ENCODE measurements at regions not wholly inside any gene's neighbourhood (a gene's known extent, or its start where the extent isn't known, plus 50 kb on each side); places are given as distances from the start of the nearest gene placed in this dataset.

- in situ Hi-C loops (cut with HindIII; ENCODE audit: low sequenced_read_pairs), result no loop called here
- DNase-seq (ENCODE audit: low read depth), result no peak
- H3K4me3 ChIP-seq (ENCODE audit: low read depth, low read length), result no peak overlapping the region
- TF ChIP-seq CTCF (IDR thresholded peaks at IDR 0.05; ENCODE audit: low read depth, low read length, missing control alignments), result no peak
Measured at GRCh38 chr4:181046809-181047208, 1196.4 kb upstream of the TENM3 start.

GRCh38 chr4:181051931-181052330 lies 1191.3 kb upstream of the TENM3 start:
- no peak for DNase-seq (ENCODE audit: low read depth)
- no peak overlapping the region for H3K4me3 ChIP-seq (ENCODE audit: low read depth, low read length)
- TF ChIP-seq CTCF (IDR thresholded peaks at IDR 0.05; ENCODE audit: low read depth, low read length, missing control alignments), result no peak

GRCh38 chr4:181061787-181062186 lies 1181.4 kb upstream of the TENM3 start:
- H3K4me3 ChIP-seq (ENCODE audit: low read depth, low read length), result no peak overlapping the region
- in situ Hi-C loops (cut with HindIII; ENCODE audit: low sequenced_read_pairs), result no loop called here
- no peak for DNase-seq (ENCODE audit: low read depth)
- TF ChIP-seq CTCF (IDR thresholded peaks at IDR 0.05; ENCODE audit: low read depth, low read length, missing control alignments), result no peak

More at GRCh38 chr4:181051931-181052330, 1191.3 kb upstream of the TENM3 start:
- in situ Hi-C loops (cut with HindIII; ENCODE audit: low sequenced_read_pairs), result no loop called here

GRCh38 chr4:181063212-181063611 lies 1180.0 kb upstream of the TENM3 start:
- TF ChIP-seq CTCF (IDR thresholded peaks at IDR 0.05; ENCODE audit: low read depth, low read length, missing control alignments), result no peak
- in situ Hi-C loops (cut with HindIII; ENCODE audit: low sequenced_read_pairs), result no loop called here
- no peak for DNase-seq (ENCODE audit: low read depth)
- no peak overlapping the region for H3K4me3 ChIP-seq (ENCODE audit: low read depth, low read length)

GRCh38 chr4:181077341-181077740 lies 1165.9 kb upstream of the TENM3 start:
- DNase-seq (ENCODE audit: low read depth), result no peak
- no peak overlapping the region for H3K4me3 ChIP-seq (ENCODE audit: low read depth, low read length)
- in situ Hi-C loops (cut with HindIII; ENCODE audit: low sequenced_read_pairs), result no loop called here
- TF ChIP-seq CTCF (IDR thresholded peaks at IDR 0.05; ENCODE audit: low read depth, low read length, missing control alignments), result no peak

GRCh38 chr4:181078196-181078595 lies 1165.0 kb upstream of the TENM3 start:
- DNase-seq (ENCODE audit: low read depth), result no peak
- in situ Hi-C loops (cut with HindIII; ENCODE audit: low sequenced_read_pairs), result no loop called here
- TF ChIP-seq CTCF (IDR thresholded peaks at IDR 0.05; ENCODE audit: low read depth, low read length, missing control alignments), result no peak
- H3K4me3 ChIP-seq (ENCODE audit: low read depth, low read length), result no peak overlapping the region

Measured in astrocyte of the cerebellum (primary cell).